ENCODE measurements at regions not wholly inside any gene's neighbourhood (a gene's known extent, or its start where the extent isn't known, plus 50 kb on each side); places are given as distances from the start of the nearest gene placed in this dataset.

- no peak for TF ChIP-seq RCOR1 (IDR thresholded peaks at IDR 0.05; ENCODE audit: insufficient replicate concordance, low read length)
These were observed 355.0 kb downstream of the SNAPC1 start (continued) for GRCh38 chr14:62117010-62117750.

- peak overlapping the region; percentile 98 for H3K4me2 ChIP-seq (ENCODE audit: low read depth, low read length)
- no peak overlapping the region for H4K8ac ChIP-seq (ENCODE audit: low read depth in 2 of 2, low read length in 2 of 2)
- H2BK15ac ChIP-seq (ENCODE audit: low read depth, low read length), result no peak overlapping the region
- no peak overlapping the region for H3K4ac ChIP-seq (ENCODE audit: low read depth, low read length)
- H2AK5ac ChIP-seq (ENCODE audit: low read depth, low read length), result no peak overlapping the region
- no peaks in the 10 kb centered on the region for H3K9me3 ChIP-seq (ENCODE audit: control insufficient read depth, insufficient read depth, low read length)
- 2% methylated on average over 8 of the region's 10 CpGs; no CpG with 5 or more reads in 1 of the 2 experiments for WGBS, 2 experiments (ENCODE audit: extremely low coverage in 2 of 2, insufficient read length in 1 of 2)
- H3K4me1 ChIP-seq (ENCODE audit: control insufficient read depth, insufficient read depth, low read length), result no peaks in the 10 kb centered on the region
- in situ Hi-C loops (cut with MboI; ENCODE audit: low sequenced_read_pairs), result no loop called here
- BruUV-seq (replicated peaks), result no TSS peak
- dilution Hi-C loops (cut with HindIII; ENCODE audit: low sequenced_read_pairs, unreplicated experiment), result no loop called here
- peak overlapping the region; percentile 85 for H2AFZ ChIP-seq (replicated peaks; ENCODE audit: low read length, poor library complexity)
- ATAC-seq (ENCODE audit: low read depth) (peak; percentile 40), DNase-seq (peak; percentile 0)
- no peak overlapping the region for H2BK120ac ChIP-seq (ENCODE audit: low read depth, low read length)
- H3K56ac ChIP-seq (ENCODE audit: extremely low read depth, insufficient read depth, low read length), result no peak overlapping the region
- no peak overlapping the region for H3K14ac ChIP-seq (replicated peaks; ENCODE audit: low read depth, low read length)
- no peak overlapping the region for H4K91ac ChIP-seq (ENCODE audit: insufficient read depth, low read depth, low read length)
- CTCF ChIA-PET, result interaction anchor here (0.6 to 3.6 kb wide), 8 partner anchors 8 to 257 kb away, joined by 3 to 20 read pairs (median 4); no protein-coding TSS in a partner anchor
- TF ChIP-seq ELK1 (IDR thresholded peaks at IDR 0.05; ENCODE audit: borderline replicate concordance, low read depth, low read length) (no peak), POLR2A (IDR thresholded peaks at IDR 0.05; ENCODE audit: low read depth, low read length) (no peak), BHLHE40 (IDR thresholded peaks at IDR 0.05; ENCODE audit: low read depth, low read length) (no peak)
- H3K9me1 ChIP-seq (ENCODE audit: insufficient read depth, low read length), result no peaks in the 10 kb centered on the region
- H3K18ac ChIP-seq (ENCODE audit: low read depth, low read length), result no peak overlapping the region
- no peaks in the 10 kb centered on the region for H3K79me1 ChIP-seq (ENCODE audit: low read depth in 1 of 2, low read length in 2 of 2)
- H4K20me1 ChIP-seq (ENCODE audit: insufficient read depth, low read length), result no peaks in the 10 kb centered on the region
- H2BK20ac ChIP-seq (ENCODE audit: low read depth, low read length), result no peak overlapping the region
- intact Hi-C loops (cut with micrococcal nuclease), result no loop called here
- H3K4me3 ChIP-seq (ENCODE audit: insufficient read depth, low read depth, low read length), result peak overlapping the region; percentile 69
- POLR2A ChIA-PET (ENCODE audit: unreplicated experiment), result no interaction called here
- H2BK5ac ChIP-seq (ENCODE audit: low read depth, low read length, poor library complexity, severe bottlenecking), result no peak overlapping the region
- no peak overlapping the region for H4K5ac ChIP-seq (ENCODE audit: low read depth, low read length)
- no peaks in the 10 kb centered on the region for H3K36me3 ChIP-seq (ENCODE audit: control insufficient read depth, insufficient read depth, low read length)
- H2AK9ac ChIP-seq (replicated peaks; ENCODE audit: low read depth, low read length, poor library complexity), result no peak overlapping the region
- no peak overlapping the region for H3K27ac ChIP-seq (ENCODE audit: insufficient read depth, low read length)
- 0 out of 2 replicates have a peak overlapping the region, but pooled peaks have one; percentile 3 for H3K23ac ChIP-seq (ENCODE audit: low read depth, low read length)
- no peaks in the 10 kb centered on the region; the same call in none of the 2 replicates for H3K27me3 ChIP-seq (ENCODE audit: control insufficient read depth, insufficient read depth, low read length)
- peak overlapping the region; percentile 32 for H3K9ac ChIP-seq (ENCODE audit: low read depth, low read length)
These were observed 355.5 kb downstream of the SNAPC1 start for GRCh38 chr14:62117751-62118105.

Data from IMR-90 (cell line).